ENCODE measurements at regions not wholly inside any gene's neighbourhood (a gene's known extent, or its start where the extent isn't known, plus 50 kb on each side); places are given as distances from the start of the nearest gene placed in this dataset.

- no peak overlapping the region for H3K4me3 ChIP-seq
- H3K27ac ChIP-seq = no peak overlapping the region
- no peaks in the 10 kb centered on the region for H3K9me3 ChIP-seq (replicated peaks)
- no peaks in the 10 kb centered on the region for H3K4me1 ChIP-seq (replicated peaks)
- DNase-seq (ENCODE audit: low read depth in 1 of 2, low spot score in 2 of 2) = no peak
- H3K36me3 ChIP-seq = no peaks in the 10 kb centered on the region
- H3K27me3 ChIP-seq (replicated peaks) = no peaks in the 10 kb centered on the region
These were observed 474.2 kb downstream of the PIK3C3 start for GRCh38 chr18:42429196-42429595.

DNA sequence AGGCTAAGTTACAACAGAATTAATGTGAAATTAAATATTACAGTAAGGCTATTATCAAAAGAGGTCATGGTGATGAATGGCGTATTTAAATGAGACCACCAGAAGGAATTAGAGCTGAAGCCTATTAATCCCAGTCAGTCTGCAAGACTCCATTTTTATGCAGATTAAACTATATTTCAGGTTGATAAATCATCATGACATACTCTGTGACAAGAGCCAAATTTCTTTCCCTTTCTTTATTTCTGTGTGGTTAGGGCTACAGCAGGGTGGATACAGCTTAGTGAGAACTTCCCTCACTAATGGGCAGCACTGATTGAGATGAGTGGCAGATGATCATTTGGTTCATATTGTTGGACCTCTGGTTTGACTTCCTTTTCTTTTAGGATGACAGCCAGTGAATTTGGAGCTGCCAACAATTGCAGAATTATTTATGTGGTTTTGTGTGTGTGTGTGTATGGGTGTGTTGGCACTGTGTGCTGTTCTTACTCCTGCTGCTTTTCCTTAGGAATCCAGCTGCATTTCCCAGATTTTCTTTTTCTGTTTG, 481.3 kb downstream of the PIK3C3 start:
- H3K9me3 ChIP-seq (replicated peaks) = no peaks in the 10 kb centered on the region
- H3K36me3 ChIP-seq = no peaks in the 10 kb centered on the region
- no peak for DNase-seq (ENCODE audit: low read depth in 1 of 2, low spot score in 2 of 2)
- H3K4me1 ChIP-seq (replicated peaks) = no peaks in the 10 kb centered on the region
- H3K4me3 ChIP-seq = no peak overlapping the region
- H3K27me3 ChIP-seq (replicated peaks) = no peaks in the 10 kb centered on the region; the same call in 1 of the 2 replicates
- H3K27ac ChIP-seq = no peak overlapping the region

- no peak overlapping the region for H3K27ac ChIP-seq
- no peaks in the 10 kb centered on the region; the same call in 1 of the 2 replicates for H3K27me3 ChIP-seq (replicated peaks)
- DNase-seq (ENCODE audit: low read depth in 1 of 2, low spot score in 2 of 2) = no peak
- no peaks in the 10 kb centered on the region for H3K9me3 ChIP-seq (replicated peaks)
- H3K4me3 ChIP-seq = no peak overlapping the region
- H3K4me1 ChIP-seq (replicated peaks) = no peaks in the 10 kb centered on the region
- no peaks in the 10 kb centered on the region for H3K36me3 ChIP-seq
These were observed 482.0 kb downstream of the PIK3C3 start for GRCh38 chr18:42437001-42437400.

- no peaks in the 10 kb centered on the region for H3K9me3 ChIP-seq (replicated peaks)
- no peak overlapping the region for H3K4me3 ChIP-seq
- peaks cover under 1% of the 10 kb centered on the region; the same call in 1 of the 2 replicates for H3K4me1 ChIP-seq (replicated peaks)
- no peaks in the 10 kb centered on the region for H3K36me3 ChIP-seq
- no peaks in the 10 kb centered on the region; the same call in 1 of the 2 replicates for H3K27me3 ChIP-seq (replicated peaks)
- DNase-seq (ENCODE audit: low read depth in 1 of 2, low spot score in 2 of 2) = no peak
- H3K27ac ChIP-seq = no peak overlapping the region
These were observed 482.6 kb downstream of the PIK3C3 start for GRCh38 chr18:42437646-42438045.

DNA sequence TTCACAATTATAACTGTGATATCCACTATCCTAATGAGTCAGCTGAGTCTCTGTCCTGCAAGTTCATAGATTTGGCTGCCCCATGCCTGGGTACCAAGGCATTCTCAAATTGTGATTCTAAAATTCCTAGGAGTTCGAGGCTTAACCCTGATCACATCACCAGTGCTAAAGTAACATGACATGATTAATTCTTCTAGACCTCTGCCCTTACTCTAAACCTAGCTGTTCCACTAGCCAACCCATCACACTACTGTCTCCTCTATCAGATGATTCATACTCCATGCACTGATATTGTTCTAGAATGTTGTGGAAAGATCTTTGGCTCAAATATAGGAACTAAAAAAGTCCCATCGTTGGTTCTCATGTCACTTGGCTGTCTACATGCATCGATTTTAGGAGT, 487.6 kb downstream of the PIK3C3 start:
- Histone ChIP-seq H3K4me1 (replicated peaks) (peaks cover 44% of the 10 kb centered on the region), H3K27ac (no peak overlapping the region), H3K36me3 (no peaks in the 10 kb centered on the region), H3K4me3 (no peak overlapping the region), H3K27me3 (replicated peaks) (no peaks in the 10 kb centered on the region), H3K9me3 (replicated peaks) (peaks cover 7% of the 10 kb centered on the region)
- no peak for DNase-seq (ENCODE audit: low read depth in 1 of 2, low spot score in 2 of 2)

DNA sequence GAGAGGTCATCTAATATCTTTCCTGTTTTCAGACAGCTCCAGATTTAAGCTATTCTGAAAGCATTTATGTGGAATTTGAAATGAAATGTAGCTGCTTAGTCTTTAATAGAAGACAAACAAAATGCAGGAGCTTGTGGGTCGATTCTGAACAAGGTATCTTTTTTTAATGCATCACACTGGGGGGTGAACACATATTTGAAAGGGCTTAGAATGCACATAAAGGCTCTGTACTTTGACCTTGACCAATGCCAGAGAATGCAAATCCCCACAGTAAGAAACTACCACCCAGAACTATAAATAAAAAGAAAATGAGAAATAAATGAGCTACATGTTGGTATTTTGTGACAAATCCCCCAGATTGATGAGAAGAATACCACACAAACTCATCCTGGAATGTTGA, 489.3 kb downstream of the PIK3C3 start:
- Histone ChIP-seq H3K36me3 (no peaks in the 10 kb centered on the region), H3K27ac (peak overlapping the region; percentile 88)
- DNase-seq (ENCODE audit: low read depth in 1 of 2, low spot score in 2 of 2) = peak in 1 of 2 experiments; percentile 75

GRCh38 chr18:42445359-42445758, 490.3 kb downstream of the PIK3C3 start:
- peaks cover 13% of the 10 kb centered on the region for H3K9me3 ChIP-seq (replicated peaks)
- H3K27ac ChIP-seq = peak overlapping the region; percentile 88
- DNase-seq (ENCODE audit: low read depth in 1 of 2, low spot score in 2 of 2) = no peak

More for the DNA sequence above, 489.3 kb downstream of the PIK3C3 start:
- Histone ChIP-seq H3K4me3 (no peak overlapping the region), H3K27me3 (replicated peaks) (no peaks in the 10 kb centered on the region), H3K4me1 (replicated peaks) (peaks cover 44% of the 10 kb centered on the region), H3K9me3 (replicated peaks) (peaks cover 13% of the 10 kb centered on the region)

DNA sequence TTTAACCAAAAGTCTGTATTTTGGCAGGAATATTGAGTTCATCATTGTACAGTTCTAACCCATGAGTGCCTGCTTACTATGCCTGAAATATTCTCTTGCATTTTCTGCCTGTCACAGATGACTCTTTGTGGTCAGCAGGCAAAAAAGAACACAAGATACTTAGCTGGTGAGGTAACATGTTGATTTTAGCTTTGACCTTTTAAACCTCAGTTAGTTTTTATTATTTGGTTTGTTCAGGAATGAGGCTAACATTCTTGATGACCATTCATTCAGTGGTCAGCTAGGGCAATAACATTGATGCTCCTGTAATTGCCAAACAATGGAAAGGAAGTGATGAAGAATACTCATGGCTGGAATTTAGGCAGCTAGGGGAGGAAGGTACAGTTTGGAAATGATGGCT, 491.2 kb downstream of the PIK3C3 start:
- H3K36me3 ChIP-seq = no peaks in the 10 kb centered on the region
- peak overlapping the region; percentile 88 for H3K27ac ChIP-seq
- peak; percentile 56 to 93 for DNase-seq (ENCODE audit: low read depth in 1 of 2, low spot score in 2 of 2)
- peaks cover 13% of the 10 kb centered on the region for H3K9me3 ChIP-seq (replicated peaks)
- peaks cover 44% of the 10 kb centered on the region for H3K4me1 ChIP-seq (replicated peaks)
- no peaks in the 10 kb centered on the region for H3K27me3 ChIP-seq (replicated peaks)
- H3K4me3 ChIP-seq = no peak overlapping the region

More at GRCh38 chr18:42445359-42445758, 490.3 kb downstream of the PIK3C3 start:
- Histone ChIP-seq H3K36me3 (no peaks in the 10 kb centered on the region), H3K4me3 (no peak overlapping the region), H3K27me3 (replicated peaks) (no peaks in the 10 kb centered on the region), H3K4me1 (replicated peaks) (peaks cover 44% of the 10 kb centered on the region)

DNA sequence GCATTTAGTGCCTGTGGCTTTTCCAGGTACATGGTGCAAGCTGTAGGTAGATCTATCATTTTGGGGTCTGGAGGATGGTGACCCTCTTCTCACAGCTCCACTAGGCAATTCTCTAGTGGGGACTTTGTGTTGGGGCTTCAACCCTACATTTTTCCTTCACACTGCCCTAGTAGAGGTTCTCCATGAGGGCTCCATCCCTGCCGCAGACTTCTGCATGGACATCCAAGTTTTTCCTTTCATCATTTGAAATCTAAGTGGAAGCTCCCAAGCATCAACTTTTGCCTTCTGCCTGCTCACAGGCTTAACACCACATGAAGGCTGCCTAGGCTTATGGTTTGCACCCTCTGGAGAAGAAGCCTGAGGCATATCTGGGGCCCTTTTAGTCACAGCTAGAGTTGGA, 492.7 kb downstream of the PIK3C3 start:
- Histone ChIP-seq H3K27me3 (replicated peaks) (no peaks in the 10 kb centered on the region), H3K9me3 (replicated peaks) (peaks cover 13% of the 10 kb centered on the region), H3K27ac (no peak overlapping the region), H3K36me3 (no peaks in the 10 kb centered on the region), H3K4me1 (replicated peaks) (peaks cover 43% of the 10 kb centered on the region), H3K4me3 (no peak overlapping the region)
- no peak for DNase-seq (ENCODE audit: low read depth in 1 of 2, low spot score in 2 of 2)

GRCh38 chr18:42458226-42458625, 503.2 kb downstream of the PIK3C3 start:
- Histone ChIP-seq H3K4me1 (replicated peaks) (no peaks in the 10 kb centered on the region), H3K27ac (no peak overlapping the region), H3K27me3 (replicated peaks) (0 out of 2 replicates have a peak, but pooled peaks cover 3% of the 10 kb centered on the region), H3K4me3 (no peak overlapping the region), H3K9me3 (replicated peaks) (no peaks in the 10 kb centered on the region), H3K36me3 (no peaks in the 10 kb centered on the region)
- no peak for DNase-seq (ENCODE audit: low read depth in 1 of 2, low spot score in 2 of 2)

DNA sequence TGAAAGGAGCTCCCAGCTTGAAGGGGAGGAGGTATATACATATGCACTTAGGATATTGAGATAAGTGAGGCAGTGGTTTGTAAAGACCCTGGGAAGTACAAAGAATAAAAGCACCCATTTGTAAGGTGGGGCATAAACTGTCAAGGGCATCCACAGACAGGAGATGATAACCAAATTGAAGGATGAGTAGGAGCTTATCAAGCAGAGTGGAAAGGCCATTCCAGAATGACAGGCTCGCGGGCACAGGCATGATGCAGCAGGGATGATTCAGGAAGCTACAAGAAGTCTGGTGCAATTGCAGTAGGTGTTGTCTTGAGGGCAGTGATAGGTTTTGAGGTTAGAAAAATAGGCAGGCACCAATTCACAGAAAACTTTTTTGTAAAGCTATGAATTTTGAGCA, 504.8 kb downstream of the PIK3C3 start:
- H3K27me3 ChIP-seq (replicated peaks) = 0 out of 2 replicates have a peak, but pooled peaks cover 3% of the 10 kb centered on the region
- no peaks in the 10 kb centered on the region for H3K36me3 ChIP-seq
- no peak for DNase-seq (ENCODE audit: low read depth in 1 of 2, low spot score in 2 of 2)
- H3K4me3 ChIP-seq = no peak overlapping the region
- H3K4me1 ChIP-seq (replicated peaks) = no peaks in the 10 kb centered on the region
- no peak overlapping the region for H3K27ac ChIP-seq
- no peaks in the 10 kb centered on the region for H3K9me3 ChIP-seq (replicated peaks)

DNA sequence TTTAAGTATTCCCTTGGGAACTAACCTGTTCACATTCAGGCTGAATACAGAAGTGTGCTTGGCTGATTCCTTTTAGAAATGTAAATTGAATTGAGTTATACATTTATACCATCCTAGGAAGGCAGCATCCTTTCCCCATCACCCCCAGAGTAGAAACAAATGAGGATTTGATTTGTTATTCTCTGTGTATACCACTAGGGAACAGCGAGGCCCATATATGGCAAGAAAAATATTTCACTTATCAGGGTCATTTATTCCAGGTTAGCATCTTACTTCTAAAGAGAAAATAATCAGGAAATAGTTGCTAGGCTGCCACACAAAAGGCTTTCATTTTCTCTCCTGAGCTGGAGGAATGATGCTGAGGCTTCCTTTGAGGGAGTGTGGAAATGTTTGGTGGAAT, 516.9 kb downstream of the PIK3C3 start:
- DNase-seq (ENCODE audit: low read depth in 1 of 2, low spot score in 2 of 2) = no peak
- Histone ChIP-seq H3K27me3 (replicated peaks) (no peaks in the 10 kb centered on the region), H3K36me3 (no peaks in the 10 kb centered on the region), H3K9me3 (replicated peaks) (no peaks in the 10 kb centered on the region), H3K4me3 (no peak overlapping the region), H3K27ac (no peak overlapping the region), H3K4me1 (replicated peaks) (no peaks in the 10 kb centered on the region)

GRCh38 chr18:42473611-42474010, 518.6 kb downstream of the PIK3C3 start:
- Histone ChIP-seq H3K4me3 (no peak overlapping the region), H3K27me3 (replicated peaks) (no peaks in the 10 kb centered on the region), H3K9me3 (replicated peaks) (no peaks in the 10 kb centered on the region), H3K4me1 (replicated peaks) (no peaks in the 10 kb centered on the region), H3K27ac (no peak overlapping the region), H3K36me3 (no peaks in the 10 kb centered on the region)
- no peak for DNase-seq (ENCODE audit: low read depth in 1 of 2, low spot score in 2 of 2)

DNA sequence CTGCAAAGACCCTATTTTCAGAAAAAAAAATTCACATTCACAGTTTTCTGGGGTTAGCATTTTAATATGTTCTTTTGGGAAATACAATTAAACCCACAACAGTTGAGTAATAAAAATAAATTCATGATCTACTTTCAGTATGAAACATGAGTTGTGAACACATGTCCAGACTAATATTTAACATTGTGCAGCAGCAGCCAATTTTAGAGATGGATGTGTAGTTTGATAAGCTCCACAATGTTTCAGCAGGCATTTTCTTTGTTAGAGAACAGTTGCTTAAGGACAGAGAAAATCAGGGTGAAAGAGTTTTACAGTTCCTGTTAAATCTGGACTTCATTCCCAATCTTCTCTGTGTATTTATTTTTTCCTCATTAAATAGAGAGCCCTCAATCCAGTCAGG, 519.5 kb downstream of the PIK3C3 start:
- DNase-seq (ENCODE audit: low read depth in 1 of 2, low spot score in 2 of 2) = no peak
- no peaks in the 10 kb centered on the region for H3K9me3 ChIP-seq (replicated peaks)
- no peaks in the 10 kb centered on the region for H3K36me3 ChIP-seq
- H3K4me1 ChIP-seq (replicated peaks) = no peaks in the 10 kb centered on the region
- H3K4me3 ChIP-seq = no peak overlapping the region
- H3K27ac ChIP-seq = no peak overlapping the region
- no peaks in the 10 kb centered on the region for H3K27me3 ChIP-seq (replicated peaks)

- Histone ChIP-seq H3K4me1 (replicated peaks) (no peaks in the 10 kb centered on the region), H3K27me3 (replicated peaks) (no peaks in the 10 kb centered on the region), H3K4me3 (no peak overlapping the region), H3K36me3 (no peaks in the 10 kb centered on the region), H3K27ac (no peak overlapping the region), H3K9me3 (replicated peaks) (no peaks in the 10 kb centered on the region)
- no peak for DNase-seq (ENCODE audit: low read depth in 1 of 2, low spot score in 2 of 2)
These were observed 520.1 kb downstream of the PIK3C3 start for GRCh38 chr18:42475157-42475556.
